Daoy (cell line): ENCODE measurements at regions not wholly inside any gene's neighbourhood (a gene's known extent, or its start where the extent isn't known, plus 50 kb on each side); places are given as distances from the start of the nearest gene placed in this dataset.

ENCODE experiments used
- DNase-seq: peaks from one replicate; pipeline ENCODE4 v3.0.0-alpha.2; 2015; ENCODE audit warnings: low read depth

GRCh38 chr5:74094782-74095108 lies 468.7 kb downstream of the ARHGEF28 start:
- no peak for DNase-seq

- no peak for DNase-seq
These were observed 468.2 kb downstream of the ARHGEF28 start for GRCh38 chr5:74094096-74094781.

GRCh38 chr5:74093561-74093960 lies 467.6 kb downstream of the ARHGEF28 start:
- no peak for DNase-seq

GRCh38 chr5:74092766-74093165 lies 466.8 kb downstream of the ARHGEF28 start:
- DNase-seq, result no peak

- DNase-seq, result no peak
These were observed 459.8 kb downstream of the ARHGEF28 start for GRCh38 chr5:74085782-74086181.

- no peak for DNase-seq
These were observed 459.2 kb downstream of the ARHGEF28 start for GRCh38 chr5:74085186-74085585.

- no peak for DNase-seq
These were observed 457.2 kb downstream of the ARHGEF28 start for GRCh38 chr5:74083096-74083791.

GRCh38 chr5:74082512-74083055 lies 456.6 kb downstream of the ARHGEF28 start:
- DNase-seq, result no peak

GRCh38 chr5:74081126-74081525 lies 455.1 kb downstream of the ARHGEF28 start:
- no peak for DNase-seq

GRCh38 chr5:74079971-74080556 lies 454.1 kb downstream of the ARHGEF28 start:
- no peak for DNase-seq

GRCh38 chr5:74075501-74076484 lies 449.8 kb downstream of the ARHGEF28 start:
- DNase-seq, result no peak

GRCh38 chr5:74074111-74074510 lies 448.1 kb downstream of the ARHGEF28 start:
- no peak for DNase-seq

- DNase-seq, result no peak
These were observed 447.3 kb downstream of the ARHGEF28 start for GRCh38 chr5:74073257-74073656.

GRCh38 chr5:74072646-74073045 lies 446.6 kb downstream of the ARHGEF28 start:
- DNase-seq, result no peak

- DNase-seq, result no peak
These were observed 444.8 kb downstream of the ARHGEF28 start for GRCh38 chr5:74070766-74071165.

- no peak for DNase-seq
These were observed 443.7 kb downstream of the ARHGEF28 start for GRCh38 chr5:74069741-74070140.

GRCh38 chr5:74067748-74068541 lies 441.9 kb downstream of the ARHGEF28 start:
- DNase-seq, result peak; percentile 56

- DNase-seq, result no peak
These were observed 438.9 kb downstream of the ARHGEF28 start for GRCh38 chr5:74064911-74065310.

GRCh38 chr5:74064225-74064624 lies 438.2 kb downstream of the ARHGEF28 start:
- no peak for DNase-seq

GRCh38 chr5:74063821-74064220 lies 437.8 kb downstream of the ARHGEF28 start:
- peak; percentile 96 for DNase-seq

GRCh38 chr5:74063346-74063745 lies 437.4 kb downstream of the ARHGEF28 start:
- DNase-seq, result no peak
